GM21619 (cell line): ENCODE measurements at regions not wholly inside any gene's neighbourhood (a gene's known extent, or its start where the extent isn't known, plus 50 kb on each side); places are given as distances from the start of the nearest gene placed in this dataset.

Experiments
- ATAC-seq: cut with Tn5 transposase; IDR thresholded peaks from one replicate; pipeline ENCODE4 v1.9.1; 2021; ENCODE audit not compliant: unreplicated experiment

DNA sequence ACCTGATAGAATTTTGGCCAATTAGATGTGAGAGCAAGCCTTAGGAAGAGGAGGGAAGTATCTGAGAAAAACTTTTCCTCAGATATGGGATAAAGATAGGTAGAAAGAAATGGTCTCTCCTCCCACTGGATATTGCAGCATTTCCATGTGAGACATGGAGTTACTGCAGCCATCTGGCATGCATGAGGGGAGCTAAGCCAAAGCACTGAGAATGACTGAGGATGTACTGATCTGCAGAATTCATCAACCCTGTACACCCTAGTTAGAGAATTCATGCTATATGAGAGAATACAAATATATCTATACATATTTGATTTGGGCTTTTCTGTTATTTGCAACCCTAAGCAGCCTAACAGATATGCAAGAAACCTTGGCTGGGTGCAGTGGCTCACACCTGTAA lies 52.5 kb upstream of the RPL34 start:
- ATAC-seq, result no peak

DNA sequence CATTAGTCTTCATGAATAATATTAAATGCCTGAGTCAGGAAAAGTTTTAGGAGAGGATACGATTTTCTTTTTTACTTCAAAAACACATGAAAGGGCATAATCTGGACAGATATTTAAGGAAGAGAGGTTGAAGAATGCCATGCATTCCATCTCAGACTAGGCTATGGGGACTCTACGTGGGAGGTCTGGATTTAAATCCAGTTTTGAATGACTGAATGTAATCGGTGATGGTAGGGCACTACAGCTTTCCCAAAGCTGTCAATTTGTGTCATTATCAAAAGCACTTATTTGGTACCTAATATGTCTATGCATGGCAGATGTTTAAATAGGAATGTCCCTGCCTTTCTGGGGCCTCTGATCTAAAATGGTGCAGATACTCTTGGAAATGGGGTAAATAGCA lies 59.3 kb upstream of the RPL34 start:
- ATAC-seq, result no peak

GRCh38 chr4:108560616-108561015 lies 59.8 kb upstream of the RPL34 start:
- no peak for ATAC-seq

- no peak for ATAC-seq
Observed at GRCh38 chr4:108559911-108560310, 60.5 kb upstream of the RPL34 start.

GRCh38 chr4:108559068-108559793 lies 61.1 kb upstream of the RPL34 start:
- no peak for ATAC-seq

GRCh38 chr4:108556588-108557200 lies 63.7 kb upstream of the RPL34 start:
- ATAC-seq, result peak; percentile 77

- ATAC-seq, result no peak
Observed at GRCh38 chr4:108556166-108556565, 64.2 kb upstream of the RPL34 start.

DNA sequence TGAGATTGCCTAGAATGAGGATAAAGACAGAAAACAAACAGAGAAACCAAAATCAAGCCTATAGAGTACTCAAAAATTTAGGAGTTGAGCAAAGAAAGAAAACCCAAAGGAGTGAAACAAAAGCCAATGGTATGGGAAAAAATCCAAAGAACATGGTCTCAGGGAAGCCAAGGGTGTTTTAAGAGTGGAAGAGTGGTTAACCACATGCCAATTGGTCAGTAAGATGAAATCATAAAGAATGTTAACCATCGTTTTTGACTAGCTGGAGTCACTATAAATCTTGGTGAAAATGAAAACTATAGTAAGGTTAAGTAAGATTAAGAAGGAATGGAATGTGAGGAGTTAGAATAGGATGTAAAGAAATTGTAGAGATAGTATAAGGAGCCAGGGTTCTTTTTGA lies 64.7 kb upstream of the RPL34 start:
- no peak for ATAC-seq

GRCh38 chr4:108547682-108548081 lies 72.7 kb upstream of the RPL34 start:
- ATAC-seq, result no peak

GRCh38 chr4:108546728-108547127 lies 73.6 kb upstream of the RPL34 start:
- no peak for ATAC-seq

- ATAC-seq, result no peak
Observed at GRCh38 chr4:108544481-108544880, 75.9 kb upstream of the RPL34 start.

DNA sequence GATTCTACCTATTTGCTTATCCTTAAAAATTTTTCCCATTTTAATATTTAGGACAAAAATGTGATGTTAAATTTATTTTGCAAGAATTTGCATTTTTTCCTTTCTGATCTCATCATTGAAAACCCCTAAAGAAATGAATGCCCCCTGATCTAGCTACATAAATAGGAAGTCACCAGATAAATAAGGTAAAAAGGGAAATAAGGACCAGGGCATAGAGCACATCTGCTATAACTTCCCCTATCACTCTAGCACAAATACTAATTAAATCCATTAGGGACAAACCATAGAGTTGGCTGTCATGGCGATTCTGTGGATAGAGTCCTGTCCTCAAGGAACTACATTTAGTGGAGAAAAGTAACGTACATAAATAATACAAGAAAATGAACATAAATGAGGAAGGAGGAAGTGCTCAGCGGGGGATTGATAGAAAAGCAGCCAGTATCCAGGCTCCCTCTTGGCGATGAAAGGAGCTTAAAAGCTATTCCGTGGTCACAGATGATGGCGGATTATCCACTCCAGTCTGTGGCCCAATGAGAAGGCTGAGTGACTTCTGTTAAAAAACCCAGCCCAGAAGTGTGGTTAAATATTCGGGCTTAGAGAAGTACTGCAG lies 76.9 kb upstream of the RPL34 start:
- no peak for ATAC-seq

DNA sequence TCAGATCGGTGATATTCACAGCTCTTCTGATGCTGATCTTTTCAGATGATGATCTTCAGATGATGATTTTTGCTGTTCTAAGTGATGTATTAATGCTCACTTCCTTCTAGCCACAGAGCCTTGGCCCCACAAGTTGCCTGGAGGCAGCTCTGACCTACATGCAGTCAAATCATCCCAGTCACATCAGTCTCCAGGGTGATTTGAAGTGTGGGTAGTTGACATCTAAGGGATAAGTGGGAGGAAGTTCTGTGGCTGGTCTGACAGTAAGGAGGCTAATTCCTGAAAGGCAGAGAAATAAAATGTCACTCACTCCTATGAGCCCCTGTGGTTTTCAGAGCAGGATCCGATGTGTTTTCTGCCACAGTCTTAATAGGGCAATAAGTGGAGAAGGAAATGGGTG lies 79.8 kb upstream of the RPL34 start:
- ATAC-seq, result peak; percentile 83

GRCh38 chr4:108536577-108536976 lies 83.8 kb upstream of the RPL34 start:
- ATAC-seq, result no peak

DNA sequence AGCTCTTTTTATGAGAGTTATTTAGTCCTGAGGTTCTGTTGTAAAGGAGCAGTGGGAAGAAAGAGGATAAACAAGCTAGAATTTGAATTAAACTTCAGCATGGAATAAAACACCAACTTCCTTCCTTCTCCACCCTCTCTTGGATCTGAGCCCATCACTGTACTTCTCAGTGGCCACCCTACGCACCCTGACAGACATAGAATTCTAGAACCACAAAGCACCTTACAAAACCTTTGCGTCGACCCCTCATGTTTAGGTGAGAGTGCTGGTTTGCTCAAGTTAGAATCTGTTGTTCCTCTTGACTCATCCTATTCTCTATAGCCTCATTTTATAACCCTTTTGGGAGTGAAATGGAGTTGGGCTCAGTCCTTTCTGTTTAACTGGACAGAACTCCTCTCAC lies 84.6 kb upstream of the RPL34 start:
- ATAC-seq, result no peak

GRCh38 chr4:108533876-108534275 lies 86.5 kb upstream of the RPL34 start:
- ATAC-seq, result no peak

GRCh38 chr4:108533245-108533844 lies 87.0 kb upstream of the RPL34 start:
- no peak for ATAC-seq

GRCh38 chr4:108532738-108533137 lies 87.6 kb upstream of the RPL34 start:
- no peak for ATAC-seq

GRCh38 chr4:108532187-108532586 lies 88.2 kb upstream of the RPL34 start:
- ATAC-seq, result no peak

- no peak for ATAC-seq
Observed at GRCh38 chr4:108531461-108531860, 88.9 kb upstream of the RPL34 start.

DNA sequence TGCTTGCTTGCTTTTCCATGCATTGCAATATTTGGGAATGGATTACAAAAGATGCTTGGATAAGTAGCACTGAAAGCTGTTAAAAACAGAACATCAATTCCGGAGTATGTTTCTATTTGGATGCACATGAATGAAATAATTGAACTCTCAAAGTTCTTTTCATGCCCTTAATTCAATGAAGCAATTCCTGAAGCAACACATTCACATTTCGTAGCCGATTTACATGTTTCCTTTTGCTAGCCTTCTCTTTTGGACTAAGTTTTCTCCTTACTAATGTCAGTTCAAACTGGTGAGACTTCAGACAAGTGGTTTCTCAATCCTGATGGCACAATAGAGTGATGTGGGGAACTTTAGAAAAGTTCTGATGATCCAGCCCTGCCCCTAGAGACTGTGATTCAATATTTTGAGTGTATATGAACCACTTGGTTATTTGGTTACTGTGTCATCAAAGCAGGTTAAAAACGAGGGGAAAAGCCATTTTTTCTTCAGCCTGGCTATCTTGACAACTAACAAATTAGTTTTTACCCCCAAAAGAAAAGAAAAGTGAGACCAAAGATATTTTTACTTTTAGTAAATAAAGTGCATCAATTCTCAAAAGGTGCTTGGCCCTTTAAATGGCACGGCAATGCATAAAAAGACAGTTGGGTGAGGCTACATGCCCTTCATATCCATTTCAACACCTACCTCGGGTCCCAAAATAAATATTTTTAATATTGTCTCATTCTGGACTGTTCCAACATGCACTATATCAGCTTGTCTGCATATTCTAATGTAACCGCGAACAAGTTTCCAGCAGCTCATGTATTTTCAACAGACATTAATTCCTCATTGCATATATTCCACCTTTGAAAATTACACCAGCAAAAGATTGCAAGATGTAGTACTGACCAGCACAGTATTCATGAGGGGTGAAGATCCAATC lies 90.1 kb upstream of the RPL34 start:
- ATAC-seq, result no peak
